Liver (tissue), 8 donors: ENCODE measurements at regions not wholly inside any gene's neighbourhood (a gene's known extent, or its start where the extent isn't known, plus 50 kb on each side); places are given as distances from the start of the nearest gene placed in this dataset.

Experiments used
- DNase-seq: peaks from one replicate; pipeline ENCODE4 v3.0.0-alpha.2; 2017; ENCODE audit warnings: low spot score
- H3K27ac ChIP-seq, 2 donors: one replicate each; pipeline ENCODE4 v1.7.0; 2013; ENCODE audit warnings: inconsistent platforms in 2 of 2, low read length in 2 of 2, control low read depth in 1 of 2, low read depth in 1 of 2, mild to moderate bottlenecking in 1 of 2
- H3K27me3 ChIP-seq, 4 donors: one replicate each; pipeline versions ENCODE4 v1.6.1 to v1.7.0; 2013; ENCODE audit warnings: low read length in 3 of 4, inconsistent platforms in 1 of 4, mild to moderate bottlenecking in 1 of 4, moderate library complexity in 1 of 4; ENCODE audit not compliant: control insufficient read depth in 4 of 4, insufficient read depth in 4 of 4
- H3K36me3 ChIP-seq, 4 donors: one replicate each; pipeline versions ENCODE4 v1.6.1 to v1.7.0; 2013; ENCODE audit warnings: low read length in 3 of 4, mild to moderate bottlenecking in 3 of 4, low read depth in 1 of 4, moderate library complexity in 1 of 4; ENCODE audit not compliant: control insufficient read depth in 4 of 4, insufficient read depth in 3 of 4
- H3K4me1 ChIP-seq, 4 donors: one replicate each; pipeline versions ENCODE4 v1.6.1 to v1.7.0; 2013; ENCODE audit warnings: low read length in 3 of 4, mild to moderate bottlenecking in 3 of 4, moderate library complexity in 1 of 4; ENCODE audit not compliant: control insufficient read depth in 4 of 4, insufficient read depth in 4 of 4
- H3K4me3 ChIP-seq, 3 donors: one replicate each; pipeline versions ENCODE4 v1.6.1 to v1.7.0; 2013; ENCODE audit warnings: low read length in 3 of 3, control low read depth in 1 of 3, low read depth in 1 of 3, mild to moderate bottlenecking in 1 of 3
- H3K9ac ChIP-seq, 2 donors: one replicate each; pipeline ENCODE4 v1.7.0; 2013; ENCODE audit warnings: low read length in 2 of 2, mild to moderate bottlenecking in 2 of 2, moderate library complexity in 2 of 2, control low read depth in 1 of 2, low read depth in 1 of 2
- H3K9me3 ChIP-seq, 4 donors: one replicate each; pipeline versions ENCODE4 v1.6.1 to v1.7.0; 2013; ENCODE audit warnings: low read length in 3 of 4; ENCODE audit not compliant: control insufficient read depth in 4 of 4
- CTCF ChIP-seq: fragments of 150-350 bp; IDR thresholded peaks from 2 replicates; pipeline ENCODE4 v1.5.1; 2017; ENCODE audit warnings: improper control_type of control experiment, low read depth, low read length; ENCODE audit not compliant: missing input control
- EGR1 ChIP-seq, 2 donors: IDR thresholded peaks; 2 replicates each; pipeline ENCODE4 v1.6.1; 2016 to 2018; ENCODE audit warnings: antibody characterized with exemption in 2 of 2, low read depth in 2 of 2
- FOXA2 ChIP-seq: IDR thresholded peaks from 2 replicates; pipeline ENCODE4 v1.6.1; 2016; ENCODE audit warnings: antibody characterized with exemption
- GABPA ChIP-seq, 2 donors: IDR thresholded peaks in 1 of 2; conservative IDR thresholded peaks in 1 of 2; 2 replicates each; pipeline ENCODE4 v1.6.1; 2016; ENCODE audit warnings: antibody characterized with exemption in 2 of 2, mild to moderate bottlenecking in 1 of 2, moderate library complexity in 1 of 2
- HNF4G ChIP-seq: IDR thresholded peaks from 2 replicates; pipeline ENCODE4 v1.6.1; 2016; ENCODE audit warnings: antibody characterized with exemption
- MAX ChIP-seq: IDR thresholded peaks from 2 replicates; pipeline ENCODE4 v1.6.1; 2016; ENCODE audit warnings: antibody characterized with exemption
- NR2F2 ChIP-seq: IDR thresholded peaks from 2 replicates; pipeline ENCODE4 v1.6.1; 2016; ENCODE audit warnings: antibody characterized with exemption
- RAD21 ChIP-seq, 2 donors: IDR thresholded peaks; 2 replicates each; pipeline ENCODE4 v1.6.1; 2016; ENCODE audit warnings: antibody characterized with exemption in 2 of 2, mild to moderate bottlenecking in 2 of 2
- REST ChIP-seq: IDR thresholded peaks from 2 replicates; pipeline ENCODE4 v1.6.1; 2016; ENCODE audit warnings: antibody characterized with exemption, mild to moderate bottlenecking
- TAF1 ChIP-seq: conservative IDR thresholded peaks from 2 replicates; pipeline ENCODE4 v1.6.1; 2016; ENCODE audit warnings: antibody characterized with exemption, mild to moderate bottlenecking
- ZBTB33 ChIP-seq: IDR thresholded peaks from 2 replicates; pipeline ENCODE4 v1.6.1; 2016; ENCODE audit warnings: antibody characterized with exemption
- WGBS: extraction: QIAGEN DNeasy Blood & Tissue Kit; methylation state at CpG from one replicate; pipeline ENCODE4 v1.1.7; 2013; 5-methylcytosine and 5-hydroxymethylcytosine counted together
- donor health status: healthy.
- donor health status: healthy.
- donor health status: healthy.
- donor health status: healthy.
- donor health status: healthy.

- TF ChIP-seq REST (no peak), ZBTB33 (no peak)
Measured at GRCh38 chr1:55554611-55555010, 339.4 kb upstream of the USP24 start (continued).

- no peaks in the 10 kb centered on the region for H3K4me1 ChIP-seq
- no peaks in the 10 kb centered on the region for H3K9me3 ChIP-seq
- H3K36me3 ChIP-seq: no peaks in the 10 kb centered on the region
- H3K4me3 ChIP-seq: no peak overlapping the region
- no peaks in the 10 kb centered on the region for H3K27me3 ChIP-seq
- TF ChIP-seq REST (no peak), TAF1 (no peak)
- no peak overlapping the region for H3K27ac ChIP-seq
- WGBS: 93% methylated on average over 3 of the region's 3 CpGs
- H3K9ac ChIP-seq: no peak overlapping the region
- DNase-seq: no peak
Measured at GRCh38 chr1:55552636-55553035, 337.5 kb upstream of the USP24 start.

- H3K4me1 ChIP-seq: no peaks in the 10 kb centered on the region
- no peaks in the 10 kb centered on the region for H3K27me3 ChIP-seq
- no peaks in the 10 kb centered on the region for H3K36me3 ChIP-seq
- H3K27ac ChIP-seq: no peak overlapping the region
- no peaks in the 10 kb centered on the region for H3K9me3 ChIP-seq
- no peak for TF ChIP-seq RAD21 (IDR thresholded peaks at IDR 0.05)
- no peak for TF ChIP-seq NR2F2
- no peak for TF ChIP-seq HNF4G
- no peak for TF ChIP-seq EGR1 (IDR thresholded peaks at IDR 0.05; ENCODE audit: low read depth in 2 of 2)
- TF ChIP-seq MAX: no peak
- no peak for TF ChIP-seq REST
- no peak for TF ChIP-seq GABPA (IDR thresholded peaks at IDR 0.05 in 1 of 2, conservative IDR thresholded peaks at IDR 0.05 in 1 of 2)
- no peak for TF ChIP-seq CTCF
- no peak for TF ChIP-seq TAF1
- no peak for TF ChIP-seq FOXA2
- H3K9ac ChIP-seq: no peak overlapping the region
- no peak for DNase-seq
- 92% methylated on average over 6 of the region's 6 CpGs for WGBS
- no peak overlapping the region for H3K4me3 ChIP-seq
Measured at GRCh38 chr1:55547405-55547804, 332.2 kb upstream of the USP24 start.
